Loucy (cell line): ENCODE measurements at regions not wholly inside any gene's neighbourhood (a gene's known extent, or its start where the extent isn't known, plus 50 kb on each side); places are given as distances from the start of the nearest gene placed in this dataset.

Experiments
- EZH2phosphoT487 ChIP-seq: fragments of 200-600 bp; IDR thresholded peaks from 2 replicates; pipeline ENCODE4 v1.6.1; 2018; ENCODE audit warnings: antibody characterized with exemption, mild to moderate bottlenecking, moderate library complexity, borderline replicate concordance
- TF ChIP-seq, protein P1 (sequence below): fragments of 200-600 bp; sonication (generic); conservative IDR thresholded peaks from 2 replicates; pipeline ENCODE4 v1.5.1; 2014; ENCODE audit warnings: mild to moderate bottlenecking, antibody characterized with exemption, low read length

DNA sequence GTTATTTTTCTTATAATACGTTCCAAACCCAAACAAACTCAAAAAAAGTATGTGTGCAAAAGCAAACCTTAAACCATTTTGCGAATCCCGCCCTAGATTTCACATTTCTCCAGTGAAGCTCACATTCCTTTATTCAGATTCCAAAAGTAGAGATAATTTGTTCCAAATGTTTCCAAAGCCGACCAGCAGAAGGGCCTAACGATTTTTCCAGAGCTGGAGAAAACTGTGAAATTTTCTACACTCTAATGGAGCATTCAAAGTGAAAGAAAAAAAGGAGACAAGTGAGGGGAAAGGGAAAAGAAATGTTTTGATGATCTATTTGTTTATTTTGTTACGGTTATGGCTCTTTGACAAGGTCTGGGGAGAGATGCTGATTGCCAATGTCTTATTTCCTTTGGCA, 286.5 kb upstream of the SLC14A2 start:
- TF ChIP-seq, protein P1, sequence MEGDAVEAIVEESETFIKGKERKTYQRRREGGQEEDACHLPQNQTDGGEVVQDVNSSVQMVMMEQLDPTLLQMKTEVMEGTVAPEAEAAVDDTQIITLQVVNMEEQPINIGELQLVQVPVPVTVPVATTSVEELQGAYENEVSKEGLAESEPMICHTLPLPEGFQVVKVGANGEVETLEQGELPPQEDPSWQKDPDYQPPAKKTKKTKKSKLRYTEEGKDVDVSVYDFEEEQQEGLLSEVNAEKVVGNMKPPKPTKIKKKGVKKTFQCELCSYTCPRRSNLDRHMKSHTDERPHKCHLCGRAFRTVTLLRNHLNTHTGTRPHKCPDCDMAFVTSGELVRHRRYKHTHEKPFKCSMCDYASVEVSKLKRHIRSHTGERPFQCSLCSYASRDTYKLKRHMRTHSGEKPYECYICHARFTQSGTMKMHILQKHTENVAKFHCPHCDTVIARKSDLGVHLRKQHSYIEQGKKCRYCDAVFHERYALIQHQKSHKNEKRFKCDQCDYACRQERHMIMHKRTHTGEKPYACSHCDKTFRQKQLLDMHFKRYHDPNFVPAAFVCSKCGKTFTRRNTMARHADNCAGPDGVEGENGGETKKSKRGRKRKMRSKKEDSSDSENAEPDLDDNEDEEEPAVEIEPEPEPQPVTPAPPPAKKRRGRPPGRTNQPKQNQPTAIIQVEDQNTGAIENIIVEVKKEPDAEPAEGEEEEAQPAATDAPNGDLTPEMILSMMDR, result no peak
- TF ChIP-seq EZH2phosphoT487, result no peak
